ENCODE measurements at regions not wholly inside any gene's neighbourhood (a gene's known extent, or its start where the extent isn't known, plus 50 kb on each side); places are given as distances from the start of the nearest gene placed in this dataset.

DNA sequence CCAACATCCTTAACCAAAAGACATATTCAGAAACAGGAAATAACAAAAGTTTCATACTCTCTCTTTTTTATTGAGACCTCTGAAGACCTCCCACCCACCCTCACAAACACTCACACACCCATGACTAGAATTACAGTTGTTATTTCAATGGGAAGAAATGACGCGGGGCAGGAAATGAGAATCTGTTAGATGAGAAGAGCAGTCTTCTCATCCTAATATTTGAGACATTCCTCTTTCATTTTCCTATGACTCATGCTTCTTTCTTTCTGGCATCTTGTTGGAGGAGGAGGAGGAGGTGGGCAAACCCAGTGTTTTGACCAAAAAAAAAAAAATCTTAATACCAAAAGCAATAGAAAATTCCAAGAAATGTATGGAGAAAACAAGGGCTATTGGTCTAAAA lies 179.5 kb upstream of the TARS1 start:
- H3K9me3 Mint-ChIP-seq, result peaks cover 4% of the 10 kb centered on the region
- H3K36me3 Mint-ChIP-seq (ENCODE audit: low read depth), result no peaks in the 10 kb centered on the region
- H3K27me3 Mint-ChIP-seq (ENCODE audit: insufficient read depth, low read depth, poor library complexity), result no peaks in the 10 kb centered on the region
- Histone ChIP-seq H3K27ac (ENCODE audit: low read depth) (no peak overlapping the region), H3K36me3 (ENCODE audit: insufficient read depth) (no peaks in the 10 kb centered on the region), H3F3A (replicated peaks; ENCODE audit: low read depth) (no peaks in the 10 kb centered on the region), H3K4me3 (no peak overlapping the region), H3K79me2 (replicated peaks; ENCODE audit: insufficient read depth) (no peaks in the 10 kb centered on the region), H3K27me3 (ENCODE audit: insufficient read depth) (no peaks in the 10 kb centered on the region), H3K4me2 (no peak overlapping the region), H4K20me1 (replicated peaks; ENCODE audit: insufficient read depth) (no peaks in the 10 kb centered on the region), H2AFZ (no peak overlapping the region), H3K9me2 (ENCODE audit: insufficient read depth) (peaks cover 3% of the 10 kb centered on the region; the same call in 1 of the 2 replicates), H3K4me1 (ENCODE audit: insufficient read depth) (no peaks in the 10 kb centered on the region)
- TF ChIP-seq CREB1 (CRISPR knock-in tag; IDR thresholded peaks at IDR 0.05; ENCODE audit: low read depth), result no peak
- no peak for TF ChIP-seq NANOG (IDR thresholded peaks at IDR 0.05; ENCODE audit: borderline replicate concordance)
- TF ChIP-seq JUNB (IDR thresholded peaks at IDR 0.05; ENCODE audit: unreplicated experiment), result no peak
- no peak for TF ChIP-seq STAT1 (IDR thresholded peaks at IDR 0.05; ENCODE audit: unreplicated experiment)
- TF ChIP-seq ZNF331 (CRISPR knock-in tag; IDR thresholded peaks at IDR 0.05; ENCODE audit: low read depth), result no peak
- no peak for TF ChIP-seq REST (IDR thresholded peaks at IDR 0.05; ENCODE audit: unreplicated experiment)
- TF ChIP-seq EZH2 (IDR thresholded peaks at IDR 0.05; ENCODE audit: low read depth, unreplicated experiment), result no peak
- TF ChIP-seq ETS1 (IDR thresholded peaks at IDR 0.05), result no peak
- TF ChIP-seq CTCF (conservative IDR thresholded peaks at IDR 0.05; ENCODE audit: low read depth in 2 of 2), result no peak
- no peak for TF ChIP-seq ZNF114 (CRISPR knock-in tag; IDR thresholded peaks at IDR 0.05)
- TF ChIP-seq ZNF462 (CRISPR knock-in tag; IDR thresholded peaks at IDR 0.05), result no peak
- TF ChIP-seq POLR2AphosphoS5 (IDR thresholded peaks at IDR 0.05; ENCODE audit: low read depth), result no peak
- TF ChIP-seq EZH2phosphoT487 (IDR thresholded peaks at IDR 0.05; ENCODE audit: unreplicated experiment), result no peak
- ATAC-seq (no peak), DNase-seq (ENCODE audit: low spot score) (no peak)
- H3K4me1 Mint-ChIP-seq, result no peaks in the 10 kb centered on the region
- H3K4me3 Mint-ChIP-seq, result no peak overlapping the region
- no peak overlapping the region for H3K27ac Mint-ChIP-seq

All from GM23338 (cell line).